Liver (tissue), 3 donors: ENCODE measurements at regions not wholly inside any gene's neighbourhood (a gene's known extent, or its start where the extent isn't known, plus 50 kb on each side); places are given as distances from the start of the nearest gene placed in this dataset.

Experiments
- HNF4G ChIP-seq: IDR thresholded peaks from 2 replicates; pipeline ENCODE4 v1.6.1; 2016; ENCODE audit warnings: antibody characterized with exemption
- TAF1 ChIP-seq: conservative IDR thresholded peaks from 2 replicates; pipeline ENCODE4 v1.6.1; 2016; ENCODE audit warnings: antibody characterized with exemption, mild to moderate bottlenecking
- TF ChIP-seq, protein P1 (sequence below): fragments of 150-350 bp; IDR thresholded peaks from 2 replicates; pipeline ENCODE4 v1.5.1; 2017; ENCODE audit warnings: improper control_type of control experiment, low read depth, low read length; ENCODE audit not compliant: missing input control
- TF ChIP-seq, protein P2 (sequence below): IDR thresholded peaks from 2 replicates; pipeline ENCODE4 v1.6.1; 2016; ENCODE audit warnings: antibody characterized with exemption, mild to moderate bottlenecking
- donor health status: healthy.
- donor health status: healthy.

DNA sequence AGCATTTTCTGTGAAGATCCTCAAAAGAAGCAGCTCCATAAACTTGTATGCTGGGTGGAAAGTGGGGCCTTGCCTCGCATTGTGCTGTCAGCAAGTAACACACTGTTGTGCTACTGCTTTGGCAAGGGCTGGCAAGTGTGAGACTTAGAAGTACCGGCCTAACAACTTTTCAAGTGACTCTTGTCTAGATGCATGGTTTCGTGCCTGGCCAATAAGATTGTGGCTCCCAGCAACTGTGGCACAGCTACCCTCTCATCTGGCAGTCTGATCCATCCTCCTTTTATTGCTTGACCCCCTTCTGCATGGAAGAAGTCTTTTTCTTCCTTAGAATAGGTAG, 79.4 kb upstream of the VEPH1 start:
- TF ChIP-seq, protein P1, sequence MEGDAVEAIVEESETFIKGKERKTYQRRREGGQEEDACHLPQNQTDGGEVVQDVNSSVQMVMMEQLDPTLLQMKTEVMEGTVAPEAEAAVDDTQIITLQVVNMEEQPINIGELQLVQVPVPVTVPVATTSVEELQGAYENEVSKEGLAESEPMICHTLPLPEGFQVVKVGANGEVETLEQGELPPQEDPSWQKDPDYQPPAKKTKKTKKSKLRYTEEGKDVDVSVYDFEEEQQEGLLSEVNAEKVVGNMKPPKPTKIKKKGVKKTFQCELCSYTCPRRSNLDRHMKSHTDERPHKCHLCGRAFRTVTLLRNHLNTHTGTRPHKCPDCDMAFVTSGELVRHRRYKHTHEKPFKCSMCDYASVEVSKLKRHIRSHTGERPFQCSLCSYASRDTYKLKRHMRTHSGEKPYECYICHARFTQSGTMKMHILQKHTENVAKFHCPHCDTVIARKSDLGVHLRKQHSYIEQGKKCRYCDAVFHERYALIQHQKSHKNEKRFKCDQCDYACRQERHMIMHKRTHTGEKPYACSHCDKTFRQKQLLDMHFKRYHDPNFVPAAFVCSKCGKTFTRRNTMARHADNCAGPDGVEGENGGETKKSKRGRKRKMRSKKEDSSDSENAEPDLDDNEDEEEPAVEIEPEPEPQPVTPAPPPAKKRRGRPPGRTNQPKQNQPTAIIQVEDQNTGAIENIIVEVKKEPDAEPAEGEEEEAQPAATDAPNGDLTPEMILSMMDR, result no peak
- TF ChIP-seq HNF4G (no peak), TAF1 (no peak)
- TF ChIP-seq, protein P2, sequence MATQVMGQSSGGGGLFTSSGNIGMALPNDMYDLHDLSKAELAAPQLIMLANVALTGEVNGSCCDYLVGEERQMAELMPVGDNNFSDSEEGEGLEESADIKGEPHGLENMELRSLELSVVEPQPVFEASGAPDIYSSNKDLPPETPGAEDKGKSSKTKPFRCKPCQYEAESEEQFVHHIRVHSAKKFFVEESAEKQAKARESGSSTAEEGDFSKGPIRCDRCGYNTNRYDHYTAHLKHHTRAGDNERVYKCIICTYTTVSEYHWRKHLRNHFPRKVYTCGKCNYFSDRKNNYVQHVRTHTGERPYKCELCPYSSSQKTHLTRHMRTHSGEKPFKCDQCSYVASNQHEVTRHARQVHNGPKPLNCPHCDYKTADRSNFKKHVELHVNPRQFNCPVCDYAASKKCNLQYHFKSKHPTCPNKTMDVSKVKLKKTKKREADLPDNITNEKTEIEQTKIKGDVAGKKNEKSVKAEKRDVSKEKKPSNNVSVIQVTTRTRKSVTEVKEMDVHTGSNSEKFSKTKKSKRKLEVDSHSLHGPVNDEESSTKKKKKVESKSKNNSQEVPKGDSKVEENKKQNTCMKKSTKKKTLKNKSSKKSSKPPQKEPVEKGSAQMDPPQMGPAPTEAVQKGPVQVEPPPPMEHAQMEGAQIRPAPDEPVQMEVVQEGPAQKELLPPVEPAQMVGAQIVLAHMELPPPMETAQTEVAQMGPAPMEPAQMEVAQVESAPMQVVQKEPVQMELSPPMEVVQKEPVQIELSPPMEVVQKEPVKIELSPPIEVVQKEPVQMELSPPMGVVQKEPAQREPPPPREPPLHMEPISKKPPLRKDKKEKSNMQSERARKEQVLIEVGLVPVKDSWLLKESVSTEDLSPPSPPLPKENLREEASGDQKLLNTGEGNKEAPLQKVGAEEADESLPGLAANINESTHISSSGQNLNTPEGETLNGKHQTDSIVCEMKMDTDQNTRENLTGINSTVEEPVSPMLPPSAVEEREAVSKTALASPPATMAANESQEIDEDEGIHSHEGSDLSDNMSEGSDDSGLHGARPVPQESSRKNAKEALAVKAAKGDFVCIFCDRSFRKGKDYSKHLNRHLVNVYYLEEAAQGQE, result no peak
